DMS153 treated with DMSO at 0.1 percent for 48 hours (cell line): ENCODE measurements at regions not wholly inside any gene's neighbourhood (a gene's known extent, or its start where the extent isn't known, plus 50 kb on each side); places are given as distances from the start of the nearest gene placed in this dataset.
"Not testable (repeated sequence)": the region's sequence is repeated elsewhere in the genome, so short reads cannot be mapped to it uniquely, and the experiment has no call there.

Source experiments
- DNase-seq: peaks from one replicate; lab custom pipeline; 2025; ENCODE audit not compliant: unreplicated experiment; lab: John Stamatoyannopoulos, UW

GRCh38 chr16:10312784-10313724 lies 72.8 kb upstream of the ATF7IP2 start:
- no peak for DNase-seq

- DNase-seq: no peak
These were observed 71.5 kb upstream of the ATF7IP2 start for GRCh38 chr16:10314317-10314716.

GRCh38 chr16:10314811-10315210 lies 71.0 kb upstream of the ATF7IP2 start:
- no peak for DNase-seq

GRCh38 chr16:10317425-10318001 lies 68.3 kb upstream of the ATF7IP2 start:
- no peak for DNase-seq

GRCh38 chr16:10318798-10319500 lies 66.9 kb upstream of the ATF7IP2 start:
- DNase-seq: no peak

GRCh38 chr16:10321407-10322387 lies 64.2 kb upstream of the ATF7IP2 start:
- DNase-seq: no peak

- no peak for DNase-seq
These were observed 62.9 kb upstream of the ATF7IP2 start for GRCh38 chr16:10322723-10323527.

GRCh38 chr16:10323528-10323869 lies 62.4 kb upstream of the ATF7IP2 start:
- no peak for DNase-seq

GRCh38 chr16:10324210-10324609 lies 61.7 kb upstream of the ATF7IP2 start:
- DNase-seq: no peak

- no peak for DNase-seq
These were observed 59.9 kb upstream of the ATF7IP2 start for GRCh38 chr16:10325783-10326543.

- no peak for DNase-seq
These were observed 59.2 kb upstream of the ATF7IP2 start for GRCh38 chr16:10326647-10327046.

- not testable (repeated sequence) for DNase-seq
These were observed 57.6 kb upstream of the ATF7IP2 start for GRCh38 chr16:10328291-10328690.

GRCh38 chr16:10332241-10332640 lies 53.6 kb upstream of the ATF7IP2 start:
- DNase-seq: no peak

- no peak for DNase-seq
These were observed 53.1 kb upstream of the ATF7IP2 start for GRCh38 chr16:10332775-10333174.

GRCh38 chr16:10333321-10334032 lies 52.4 kb upstream of the ATF7IP2 start:
- no peak for DNase-seq

- no peak for DNase-seq
These were observed 50.2 kb upstream of the ATF7IP2 start for GRCh38 chr16:10335681-10336080.
